ENCODE measurements at regions not wholly inside any gene's neighbourhood (a gene's known extent, or its start where the extent isn't known, plus 50 kb on each side); places are given as distances from the start of the nearest gene placed in this dataset.
"Not testable (repeated sequence)": the region's sequence is repeated elsewhere in the genome, so short reads cannot be mapped to it uniquely, and the experiment has no call there.

DNA sequence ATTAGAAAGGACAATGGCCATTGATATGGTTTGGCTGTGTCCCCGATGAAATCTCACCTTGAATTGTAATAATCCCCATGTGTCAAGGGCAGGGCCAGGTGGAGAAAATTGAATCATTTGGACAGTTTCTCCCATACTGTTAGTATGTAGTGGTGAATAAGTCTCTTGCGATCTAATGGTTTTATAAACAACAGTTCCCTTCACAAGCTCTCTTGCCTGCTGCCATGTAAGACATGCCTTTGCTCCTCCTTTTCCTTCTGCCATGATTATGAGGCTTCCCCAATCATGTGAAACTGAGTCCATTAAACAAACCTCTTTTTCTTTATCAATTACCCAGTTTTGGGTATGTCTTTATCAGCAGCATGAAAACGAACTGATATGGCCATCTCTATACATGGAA lies 302.7 kb downstream of the SFMBT2 start:
- no peak for DNase-seq (ENCODE audit: low read depth in 3 of 3)

- DNase-seq (ENCODE audit: low read depth in 3 of 3) = no peak
These were observed 303.5 kb downstream of the SFMBT2 start for GRCh38 chr10:7107285-7107684.

DNA sequence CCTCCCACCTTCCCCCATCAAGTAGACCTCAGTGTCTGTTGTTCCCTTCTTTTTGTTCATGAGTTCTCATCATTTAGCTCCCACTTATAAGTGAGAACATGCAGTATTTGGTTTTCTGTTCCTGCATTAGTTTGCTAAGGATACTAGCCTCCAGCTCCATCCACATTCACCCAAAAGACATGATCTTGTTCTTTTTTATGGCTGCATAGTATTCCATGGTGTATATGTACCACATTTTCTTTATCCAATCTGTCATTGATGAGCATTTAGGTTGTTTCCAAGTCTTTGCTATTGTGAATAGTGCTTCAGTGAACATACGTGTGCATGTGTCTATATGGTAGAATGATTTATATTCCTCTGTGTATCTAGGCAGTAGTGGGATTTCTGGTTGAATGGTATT lies 306.5 kb downstream of the SFMBT2 start:
- not testable (repeated sequence) for DNase-seq (ENCODE audit: low read depth in 3 of 3)

GRCh38 chr10:7102557-7103349 lies 308.1 kb downstream of the SFMBT2 start:
- DNase-seq (ENCODE audit: low read depth in 3 of 3) = no peak

DNA sequence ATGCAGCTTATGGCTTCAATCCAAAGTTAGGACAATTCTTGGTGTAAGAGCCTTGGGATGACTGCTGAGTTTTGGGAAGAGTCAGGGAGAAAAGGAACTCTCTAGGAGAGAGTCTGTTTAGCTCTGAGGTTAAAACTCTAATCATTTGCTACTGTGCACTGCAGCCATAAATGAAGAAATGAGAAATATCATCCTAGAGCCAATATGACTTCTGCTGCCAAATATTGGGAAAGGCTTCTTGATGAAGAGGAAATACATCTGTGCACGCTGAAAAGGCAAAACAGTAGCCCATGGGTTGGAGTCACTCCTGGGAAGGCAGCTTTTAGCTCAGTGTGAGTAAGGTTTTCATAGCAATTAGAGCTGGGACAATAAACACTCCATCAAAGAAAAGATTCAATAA lies 308.8 kb downstream of the SFMBT2 start:
- DNase-seq (ENCODE audit: low read depth in 3 of 3) = no peak

DNA sequence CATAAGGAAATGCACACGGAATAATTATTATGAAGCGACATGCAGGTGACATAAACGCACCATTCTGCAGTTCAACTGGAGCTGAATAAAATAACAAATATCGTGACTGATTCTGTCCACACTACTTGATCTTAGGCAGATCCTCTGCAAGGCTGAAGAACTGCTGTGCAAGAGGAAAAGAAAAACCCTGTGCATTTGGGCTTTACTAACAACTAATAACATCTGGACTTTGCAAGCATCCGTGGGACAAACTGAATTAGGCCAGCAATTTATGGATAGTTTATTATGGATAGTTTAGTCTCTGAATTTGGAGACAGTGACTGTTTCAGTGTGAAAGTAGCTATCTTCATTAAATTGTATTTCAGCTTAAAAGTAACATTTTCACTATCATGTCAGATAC lies 309.4 kb downstream of the SFMBT2 start:
- no peak for DNase-seq (ENCODE audit: low read depth in 3 of 3)

- DNase-seq (ENCODE audit: low read depth in 3 of 3) = no peak
These were observed 310.7 kb downstream of the SFMBT2 start for GRCh38 chr10:7100032-7100702.

- no peak for DNase-seq (ENCODE audit: low read depth in 3 of 3)
These were observed 312.6 kb downstream of the SFMBT2 start for GRCh38 chr10:7098160-7098762.

DNA sequence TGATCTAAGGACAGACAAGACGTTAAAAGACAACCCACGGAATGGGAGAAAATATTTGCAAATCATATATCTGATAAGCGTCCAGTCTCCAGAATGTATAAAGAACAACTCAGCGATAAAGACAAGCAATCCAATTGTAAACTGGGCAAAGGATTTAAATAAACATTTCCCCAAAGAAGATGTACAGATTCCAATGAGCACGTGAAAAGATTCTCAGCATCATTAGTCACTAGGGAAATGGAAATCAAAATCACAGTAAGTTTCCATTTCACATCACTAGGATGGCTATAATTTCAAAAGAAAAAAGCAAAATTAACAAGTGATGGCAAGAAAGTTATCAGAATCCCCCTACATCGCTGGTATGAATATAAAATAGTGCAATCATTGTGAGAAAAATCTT lies 316.1 kb downstream of the SFMBT2 start:
- DNase-seq (ENCODE audit: low read depth in 3 of 3) = no peak

DNA sequence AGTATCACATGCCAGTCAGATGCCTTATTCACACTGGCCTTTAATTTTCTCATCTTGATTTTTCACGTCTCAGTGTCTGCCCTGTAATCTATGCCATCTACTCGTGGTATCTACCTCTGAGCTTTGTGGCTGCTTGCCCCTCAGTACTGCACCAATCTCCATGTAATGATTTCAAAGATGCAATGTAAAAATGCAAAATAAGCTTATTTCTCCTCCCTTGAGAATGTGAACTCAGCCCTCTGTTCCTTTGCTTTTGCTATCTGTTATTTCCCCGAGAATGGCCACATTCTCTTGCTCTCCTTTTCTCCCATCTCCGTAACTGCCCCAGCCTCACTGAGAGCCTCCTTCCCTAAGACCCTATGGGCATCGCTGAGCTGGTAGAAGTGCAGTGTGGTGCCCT lies 317.5 kb downstream of the SFMBT2 start:
- DNase-seq (ENCODE audit: low read depth in 3 of 3) = no peak

GRCh38 chr10:7092603-7093002 lies 318.2 kb downstream of the SFMBT2 start:
- DNase-seq (ENCODE audit: low read depth in 3 of 3) = no peak

- no peak for DNase-seq (ENCODE audit: low read depth in 3 of 3)
These were observed 320.3 kb downstream of the SFMBT2 start for GRCh38 chr10:7090529-7090928.

DNA sequence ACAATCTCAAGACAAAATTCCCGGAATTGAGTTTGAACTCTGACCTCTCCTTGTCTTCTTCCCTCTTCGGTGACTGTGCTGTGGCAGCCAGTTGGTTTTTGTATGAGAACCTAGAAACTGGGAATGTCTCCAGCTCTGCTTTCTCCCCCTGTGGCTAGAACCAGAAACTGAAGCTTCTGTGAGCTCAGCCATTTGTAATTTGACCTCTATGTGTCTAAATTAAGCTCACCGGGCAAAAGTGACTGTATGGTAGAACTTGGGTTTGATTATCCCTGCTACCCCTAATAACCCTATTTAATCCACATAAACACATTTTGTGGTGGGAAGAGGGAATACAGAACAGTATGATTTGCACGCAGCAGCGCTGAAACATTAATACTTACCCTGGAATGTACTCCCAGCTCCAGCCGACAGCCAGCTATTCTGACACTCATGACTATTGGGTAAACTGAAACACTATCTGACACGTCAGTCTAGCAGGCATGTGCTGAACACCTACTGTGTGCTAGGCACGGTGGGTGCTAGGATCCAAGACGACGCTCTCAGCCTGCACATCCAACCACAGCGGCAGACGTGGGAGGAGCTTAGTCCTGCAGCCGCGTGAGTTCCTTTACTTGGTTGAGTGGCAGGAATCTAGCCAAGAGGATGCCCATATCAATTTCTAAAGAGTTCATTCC lies 324.8 kb downstream of the SFMBT2 start:
- DNase-seq (ENCODE audit: low read depth in 3 of 3) = no peak

DNA sequence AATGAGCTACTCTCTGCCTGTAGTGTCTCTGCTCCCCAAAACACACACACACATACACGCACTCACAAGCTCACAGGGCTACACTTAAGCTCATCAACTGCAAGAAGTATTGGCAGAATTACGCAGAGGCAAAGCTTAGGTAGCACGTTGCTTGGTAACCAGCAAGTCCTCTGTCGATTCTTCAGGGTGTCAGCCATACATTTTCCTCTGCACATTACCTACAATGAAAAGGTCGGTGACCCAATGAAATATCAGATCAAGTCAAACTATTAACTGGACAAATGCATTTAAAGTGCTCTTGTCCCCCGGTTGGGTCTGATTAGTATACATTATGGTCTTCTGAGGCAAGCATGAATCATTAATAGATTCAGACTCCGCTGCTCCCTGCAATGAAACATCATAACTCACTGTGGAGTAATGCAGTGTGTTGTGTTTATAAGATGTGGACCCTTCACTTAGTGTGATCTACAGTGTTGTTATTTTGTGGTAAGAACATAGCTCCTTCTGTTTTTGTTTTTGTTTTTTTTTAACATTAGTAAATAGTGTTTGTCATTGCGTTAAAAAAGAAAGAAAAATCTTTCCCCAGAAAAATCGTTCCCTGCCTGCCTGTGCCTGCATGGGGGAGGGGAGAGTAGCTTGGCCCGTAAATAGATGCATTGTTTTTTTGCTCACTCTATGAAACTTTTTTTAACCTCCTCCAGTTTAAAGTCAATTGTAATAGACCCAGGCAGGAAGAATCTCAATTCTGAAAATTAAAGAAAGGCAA lies 325.5 kb downstream of the SFMBT2 start:
- DNase-seq (ENCODE audit: low read depth in 3 of 3) = no peak

DNA sequence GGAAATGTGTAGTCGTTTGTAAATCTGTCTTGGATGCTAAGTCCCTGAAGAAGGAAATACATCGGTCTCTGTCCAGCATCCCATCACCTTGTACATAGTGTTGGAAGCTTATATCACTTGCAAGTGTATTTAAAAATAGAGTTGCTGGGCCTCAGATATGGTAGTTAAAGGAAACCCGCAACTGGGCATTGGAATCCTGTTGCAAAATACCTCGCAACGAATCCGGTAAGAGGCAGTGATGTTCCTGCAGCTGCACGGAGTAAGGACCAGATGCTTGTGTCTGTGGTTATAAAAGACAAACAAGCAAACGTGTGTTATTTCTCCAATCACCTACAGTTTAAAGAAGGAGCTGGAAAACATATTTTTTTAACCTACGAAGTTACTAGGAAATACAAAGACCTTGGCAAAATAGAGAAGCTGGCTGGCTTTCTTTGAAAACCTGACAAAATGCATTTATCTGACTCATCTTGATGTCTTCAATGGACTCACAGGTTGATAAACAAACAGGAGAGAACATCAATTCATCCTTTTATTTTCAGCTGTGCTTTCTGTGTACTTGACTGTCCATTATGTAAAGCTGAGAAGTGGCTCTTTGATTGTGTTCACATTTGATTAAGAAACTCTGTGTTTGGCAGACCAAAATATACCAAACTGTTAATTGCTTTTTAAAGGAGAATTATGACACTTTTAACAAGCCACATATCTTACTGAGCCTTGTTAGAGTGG lies 326.4 kb downstream of the SFMBT2 start:
- DNase-seq (ENCODE audit: low read depth in 3 of 3) = no peak

DNA sequence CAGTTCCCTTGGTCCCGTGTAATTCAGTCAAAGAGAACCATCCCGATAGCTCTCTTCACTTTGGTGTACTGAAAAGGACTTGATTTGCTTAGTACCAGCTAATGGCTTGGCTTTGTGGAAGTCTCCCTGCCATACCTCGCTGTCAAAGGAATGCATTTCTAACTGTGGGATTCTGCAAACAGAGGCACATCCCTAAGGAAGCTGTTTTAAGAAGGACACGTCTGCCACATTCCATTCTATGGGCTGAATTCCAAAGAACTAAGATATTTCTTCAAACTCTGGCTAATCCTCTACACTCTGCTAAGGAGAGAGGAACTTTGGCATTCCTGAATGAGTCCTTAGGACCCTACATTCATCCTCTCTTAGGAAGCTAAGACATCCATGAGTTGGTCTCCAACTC lies 327.9 kb downstream of the SFMBT2 start:
- DNase-seq (ENCODE audit: low read depth in 3 of 3) = no peak

GRCh38 chr10:7077880-7078279 lies 333.0 kb downstream of the SFMBT2 start:
- no peak for DNase-seq (ENCODE audit: low read depth in 3 of 3)

DNA sequence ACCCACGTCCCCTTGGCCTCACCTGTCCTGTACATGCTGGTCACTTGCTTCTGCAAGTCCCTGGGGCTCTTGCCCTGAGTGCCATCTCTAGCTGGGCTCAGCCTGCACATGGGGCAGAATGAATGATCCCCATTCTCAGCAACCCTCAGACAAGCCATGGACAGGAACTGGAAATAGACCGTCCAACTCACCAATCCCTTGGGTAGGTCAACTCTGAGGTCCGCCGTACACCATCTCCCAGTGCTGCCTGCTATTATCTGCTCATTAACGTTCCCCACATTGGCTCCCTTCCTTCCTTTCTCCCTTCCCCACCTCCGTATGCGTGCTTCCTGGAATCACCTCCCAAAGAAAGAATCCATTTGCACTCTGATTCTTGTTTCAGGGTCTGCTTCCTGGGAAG lies 335.0 kb downstream of the SFMBT2 start:
- DNase-seq (ENCODE audit: low read depth in 3 of 3) = no peak

GRCh38 chr10:7075110-7075509 lies 335.7 kb downstream of the SFMBT2 start:
- no peak for DNase-seq (ENCODE audit: low read depth in 3 of 3)

DNA sequence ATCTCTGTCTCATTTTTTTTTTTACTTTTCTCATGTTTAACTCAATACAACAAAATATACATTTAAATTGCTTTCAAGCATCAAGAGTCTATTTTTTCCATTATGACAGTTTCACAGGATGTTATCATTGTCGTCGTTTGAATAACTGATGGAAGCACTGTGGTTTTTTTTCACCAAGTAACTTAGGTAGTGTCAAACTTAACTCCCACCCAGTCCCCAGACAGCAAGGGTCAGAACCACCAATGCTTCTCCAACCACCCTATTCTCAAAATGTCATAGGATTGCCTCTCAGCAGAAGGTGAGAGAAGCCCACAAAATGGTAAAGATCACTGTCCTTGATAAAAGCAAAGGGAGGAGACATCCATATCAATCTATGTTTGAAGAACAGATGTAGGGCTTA lies 339.4 kb downstream of the SFMBT2 start:
- no peak for DNase-seq (ENCODE audit: low read depth in 3 of 3)

GRCh38 chr10:7070950-7071349 lies 339.9 kb downstream of the SFMBT2 start:
- DNase-seq (ENCODE audit: low read depth in 3 of 3) = no peak
